Spinal cord (tissue), 9 donors: ENCODE measurements at regions not wholly inside any gene's neighbourhood (a gene's known extent, or its start where the extent isn't known, plus 50 kb on each side); places are given as distances from the start of the nearest gene placed in this dataset.
A peak's percentile ranks its signal among the peaks of the same experiment; 100 is the strongest.

Experiments
- DNase-seq, 6 donors: peaks; one replicate each; pipeline versions ENCODE4 v3.0.0 to v3.0.0-alpha.2; 2013 to 2015; ENCODE audit warnings: low spot score in 6 of 6, low read depth in 4 of 6
- H3K27ac ChIP-seq: one replicate; pipeline ENCODE4 v1.5.1; 2013; ENCODE audit warnings: low read depth, low read length, control low read depth
- H3K27me3 ChIP-seq: one replicate; pipeline ENCODE4 v1.6.1; 2013; ENCODE audit warnings: low read length; ENCODE audit not compliant: control insufficient read depth, insufficient read depth
- H3K36me3 ChIP-seq: one replicate; pipeline ENCODE4 v1.6.1; 2013; ENCODE audit warnings: low read length; ENCODE audit not compliant: control insufficient read depth, insufficient read depth
- H3K4me1 ChIP-seq: one replicate; pipeline ENCODE4 v1.6.1; 2013; ENCODE audit warnings: low read length; ENCODE audit not compliant: control insufficient read depth, insufficient read depth
- H3K4me3 ChIP-seq: one replicate; pipeline ENCODE4 v1.5.1; 2013; ENCODE audit warnings: low read depth, low read length, control low read depth
- H3K9me3 ChIP-seq: one replicate; pipeline ENCODE4 v1.6.1; 2013; ENCODE audit warnings: low read length; ENCODE audit not compliant: control insufficient read depth, insufficient read depth
- WGBS: methylation state at CpG from one replicate; pipeline ENCODE4 v1.1.5; 2013; ENCODE audit warnings: missing lambda C conversion rate; ENCODE audit not compliant: insufficient coverage; 5-methylcytosine and 5-hydroxymethylcytosine counted together
- donor health status: healthy.

- Histone ChIP-seq H3K9me3 (peaks cover 3% of the 10 kb centered on the region), H3K4me1 (no peaks in the 10 kb centered on the region), H3K4me3 (no peak overlapping the region), H3K27me3 (peaks cover 2% of the 10 kb centered on the region), H3K36me3 (no peaks in the 10 kb centered on the region), H3K27ac (no peak overlapping the region)
- DNase-seq = peak in 2 of 6 donors; percentile 11 to 62
- WGBS = 52% methylated on average over 3 of the region's 3 CpGs
These were observed 115.0 kb downstream of the TMPRSS5 start for GRCh38 chr11:113591117-113591516.

- no peaks in the 10 kb centered on the region for H3K4me1 ChIP-seq
- no peaks in the 10 kb centered on the region for H3K36me3 ChIP-seq
- H3K9me3 ChIP-seq = no peaks in the 10 kb centered on the region
- DNase-seq = no peak
- 100% methylated on average over 2 of the region's 4 CpGs for WGBS
- no peak overlapping the region for H3K4me3 ChIP-seq
- H3K27ac ChIP-seq = no peak overlapping the region
- H3K27me3 ChIP-seq = peaks cover 2% of the 10 kb centered on the region
These were observed 112.1 kb upstream of the DRD2 start for GRCh38 chr11:113587308-113587739.

- H3K4me1 ChIP-seq = no peaks in the 10 kb centered on the region
- no peak for DNase-seq
- no peak overlapping the region for H3K27ac ChIP-seq
- H3K36me3 ChIP-seq = no peaks in the 10 kb centered on the region
- no peak overlapping the region for H3K4me3 ChIP-seq
- H3K9me3 ChIP-seq = no peaks in the 10 kb centered on the region
- no peaks in the 10 kb centered on the region for H3K27me3 ChIP-seq
- 100% methylated on average over 5 of the region's 6 CpGs for WGBS
These were observed 109.2 kb upstream of the DRD2 start for GRCh38 chr11:113584371-113584770.

GRCh38 chr11:113581713-113582112 lies 106.5 kb upstream of the DRD2 start:
- 80% methylated on average over 1 of the region's 3 CpGs for WGBS
- Histone ChIP-seq H3K4me1 (peaks cover 9% of the 10 kb centered on the region), H3K27me3 (no peaks in the 10 kb centered on the region), H3K27ac (no peak overlapping the region), H3K9me3 (no peaks in the 10 kb centered on the region), H3K4me3 (no peak overlapping the region), H3K36me3 (no peaks in the 10 kb centered on the region)
- DNase-seq = no peak

GRCh38 chr11:113579292-113579940 lies 104.2 kb upstream of the DRD2 start:
- no peak overlapping the region for H3K4me3 ChIP-seq
- H3K27me3 ChIP-seq = no peaks in the 10 kb centered on the region
- H3K4me1 ChIP-seq = peaks cover 9% of the 10 kb centered on the region
- DNase-seq = no peak
- H3K27ac ChIP-seq = no peak overlapping the region
- H3K36me3 ChIP-seq = no peaks in the 10 kb centered on the region
- H3K9me3 ChIP-seq = no peaks in the 10 kb centered on the region
- WGBS = 66% methylated on average over 11 of the region's 11 CpGs

- 69% methylated on average over 3 of the region's 5 CpGs for WGBS
- DNase-seq = no peak
- Histone ChIP-seq H3K4me1 (peaks cover 9% of the 10 kb centered on the region), H3K36me3 (no peaks in the 10 kb centered on the region), H3K4me3 (no peak overlapping the region), H3K27me3 (no peaks in the 10 kb centered on the region), H3K27ac (no peak overlapping the region), H3K9me3 (no peaks in the 10 kb centered on the region)
These were observed 103.6 kb upstream of the DRD2 start for GRCh38 chr11:113578715-113579250.

GRCh38 chr11:113578033-113578380 lies 102.8 kb upstream of the DRD2 start:
- WGBS = no CpG with 5 or more reads among the region's 1 CpG
- Histone ChIP-seq H3K9me3 (no peaks in the 10 kb centered on the region), H3K27ac (no peak overlapping the region), H3K36me3 (no peaks in the 10 kb centered on the region), H3K27me3 (no peaks in the 10 kb centered on the region), H3K4me1 (peaks cover 9% of the 10 kb centered on the region), H3K4me3 (no peak overlapping the region)
- DNase-seq = peak in 2 of 6 donors; percentile 31 to 91

- Histone ChIP-seq H3K4me1 (peaks cover 9% of the 10 kb centered on the region), H3K27me3 (no peaks in the 10 kb centered on the region), H3K9me3 (no peaks in the 10 kb centered on the region), H3K4me3 (no peak overlapping the region), H3K36me3 (no peaks in the 10 kb centered on the region), H3K27ac (no peak overlapping the region)
- DNase-seq = no peak
- WGBS = 79% methylated on average over 5 of the region's 6 CpGs
These were observed 102.3 kb upstream of the DRD2 start for GRCh38 chr11:113577356-113578032.

- Histone ChIP-seq H3K4me1 (peaks cover 9% of the 10 kb centered on the region), H3K9me3 (no peaks in the 10 kb centered on the region), H3K4me3 (no peak overlapping the region), H3K27me3 (no peaks in the 10 kb centered on the region), H3K36me3 (no peaks in the 10 kb centered on the region), H3K27ac (no peak overlapping the region)
- 70% methylated on average over 1 of the region's 2 CpGs for WGBS
- no peak for DNase-seq
These were observed 99.4 kb upstream of the DRD2 start for GRCh38 chr11:113574586-113574985.

- DNase-seq = no peak
- WGBS = 93% methylated on average over 2 of the region's 4 CpGs
- no peak overlapping the region for H3K4me3 ChIP-seq
- H3K27me3 ChIP-seq = no peaks in the 10 kb centered on the region
- H3K4me1 ChIP-seq = peaks cover 9% of the 10 kb centered on the region
- H3K36me3 ChIP-seq = no peaks in the 10 kb centered on the region
- H3K9me3 ChIP-seq = no peaks in the 10 kb centered on the region
- H3K27ac ChIP-seq = no peak overlapping the region
These were observed 99.0 kb upstream of the DRD2 start for GRCh38 chr11:113574171-113574570.
